Sciatic nerve (tissue), 2 donors: ENCODE measurements at regions not wholly inside any gene's neighbourhood (a gene's known extent, or its start where the extent isn't known, plus 50 kb on each side); places are given as distances from the start of the nearest gene placed in this dataset.
"Not testable (repeated sequence)": the region's sequence is repeated elsewhere in the genome, so short reads cannot be mapped to it uniquely, and the experiment has no call there.

Source experiments
- ATAC-seq: fragments of 200-7000 bp; cut with Tn5 transposase; one replicate; pipeline ENCODE4 v1.9.1; 2020; ENCODE audit warnings: mild to moderate bottlenecking, moderate library complexity
- DNase-seq: peaks from one replicate; pipeline ENCODE4 v3.0.0-alpha.2; 2020; ENCODE audit warnings: low spot score
- intact Hi-C: fragments of 100-400 bp; cut with DNase I; formaldehyde crosslinking; loops from one replicate; pipeline ENCODE4 v1.14.2; 2022
- donor health status: DM: no; HTN: no; CAD: no.
- donor health status: DM: no; HTN: no; CAD: no.

- DNase-seq (no peak), ATAC-seq (no peak)
- intact Hi-C loops: no loop called here
Measured at GRCh38 chr6:115220551-115221159, 840.0 kb downstream of the FRK start.

DNA sequence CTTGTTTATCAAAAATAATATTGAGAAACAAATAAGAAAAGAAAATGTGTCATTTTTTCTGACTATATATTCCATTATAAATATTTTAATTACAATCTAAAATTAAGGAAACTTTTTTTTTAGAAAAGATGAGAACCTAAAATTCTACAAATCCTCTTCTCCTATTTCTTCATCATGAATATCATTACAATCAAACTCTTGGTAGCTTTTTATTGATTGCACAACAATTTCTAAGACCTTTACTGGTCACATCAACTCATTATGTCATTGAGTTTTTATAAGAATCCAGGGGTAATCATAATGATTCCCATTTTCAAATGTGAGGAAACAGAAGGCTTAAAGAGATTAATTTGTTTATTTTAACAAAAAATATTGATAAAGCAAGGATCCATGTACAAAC, 841.0 kb downstream of the FRK start:
- no peak for ATAC-seq
- no peak for DNase-seq
- intact Hi-C loops: no loop called here

DNA sequence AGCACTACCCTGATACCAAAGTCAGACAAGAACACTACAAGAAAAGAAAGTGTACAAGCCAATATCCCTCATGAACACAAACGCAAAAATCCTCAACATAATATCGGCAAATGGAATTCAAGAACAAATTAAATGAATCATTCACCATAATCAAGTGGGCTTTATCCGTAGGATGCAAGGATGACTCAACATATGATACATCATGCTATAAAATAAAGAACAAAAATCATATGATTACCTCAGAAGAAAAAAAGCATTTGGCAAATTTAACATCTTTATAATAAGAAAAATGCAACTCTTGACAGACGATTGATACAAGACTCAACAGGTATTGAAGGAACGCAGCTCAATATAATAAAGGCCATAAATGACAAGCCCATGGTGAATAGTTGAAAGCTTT, 843.9 kb downstream of the FRK start:
- no peak for ATAC-seq
- DNase-seq: no peak
- intact Hi-C loops: no loop called here

- intact Hi-C loops: no loop called here
- no peak for DNase-seq
Measured at GRCh38 chr6:115214283-115214682, 846.4 kb downstream of the FRK start.

DNA sequence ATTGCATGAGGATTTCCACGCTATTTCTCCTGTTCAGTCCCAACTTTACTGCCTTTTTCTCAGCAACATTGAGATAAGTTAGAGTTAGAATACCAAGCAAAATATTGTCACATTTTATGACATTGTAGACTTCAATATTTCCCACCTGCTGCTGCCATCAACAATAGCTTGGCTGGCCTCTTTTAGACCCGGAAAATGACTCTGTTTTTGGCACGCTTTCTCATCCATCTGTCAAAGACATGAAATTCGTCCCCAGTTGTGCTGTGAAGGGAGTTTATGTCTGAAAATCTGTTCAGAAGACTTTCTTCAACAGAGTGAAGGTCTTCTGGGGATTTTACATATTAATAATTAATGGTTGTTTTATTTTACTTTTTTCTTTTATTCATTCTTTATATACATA, 857.3 kb downstream of the FRK start:
- intact Hi-C loops: no loop called here
- DNase-seq: no peak
- ATAC-seq: no peak

More at GRCh38 chr6:115214283-115214682, 846.4 kb downstream of the FRK start:
- ATAC-seq: no peak

- DNase-seq (no peak), ATAC-seq (no peak)
- intact Hi-C loops: no loop called here
Measured at GRCh38 chr6:115194981-115195638, 852.3 kb upstream of the HS3ST5 start.

DNA sequence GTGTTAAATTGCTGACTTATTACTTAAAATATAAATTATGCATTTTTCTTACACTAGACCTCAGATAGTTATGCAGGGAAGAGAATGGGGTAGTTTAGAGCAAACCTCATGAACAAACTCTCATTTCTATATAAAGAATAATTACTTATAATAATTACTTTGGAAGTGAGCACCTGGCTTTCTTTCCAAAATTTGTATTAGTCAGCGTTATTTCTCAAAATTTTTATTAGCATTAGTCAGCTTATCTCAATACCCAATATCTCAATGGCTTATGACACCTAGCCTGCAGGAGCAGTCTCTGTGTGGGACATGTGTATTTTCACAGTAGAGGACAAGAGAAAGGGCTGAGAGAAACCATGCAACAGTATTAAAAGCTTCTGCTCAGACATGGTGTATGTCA, 849.2 kb upstream of the HS3ST5 start:
- DNase-seq: no peak
- no peak for ATAC-seq
- intact Hi-C loops: no loop called here

GRCh38 chr6:115190534-115190933, 847.7 kb upstream of the HS3ST5 start:
- intact Hi-C loops: no loop called here
- ATAC-seq (no peak), DNase-seq (no peak)

GRCh38 chr6:115175456-115175855, 832.6 kb upstream of the HS3ST5 start:
- intact Hi-C loops, DNase-seq, ATAC-seq: not testable (repeated sequence)

GRCh38 chr6:115165912-115166311, 823.1 kb upstream of the HS3ST5 start:
- ATAC-seq, DNase-seq, intact Hi-C loops: not testable (repeated sequence)

- intact Hi-C loops: no loop called here
- ATAC-seq (no peak), DNase-seq (no peak)
Measured at GRCh38 chr6:115159733-115160132, 816.9 kb upstream of the HS3ST5 start.

- intact Hi-C loops: no loop called here
- DNase-seq: no peak
- no peak for ATAC-seq
Measured at GRCh38 chr6:115137910-115138309, 795.1 kb upstream of the HS3ST5 start.

- DNase-seq (no peak), ATAC-seq (no peak)
- intact Hi-C loops: no loop called here
Measured at GRCh38 chr6:115133790-115134189, 791.0 kb upstream of the HS3ST5 start.

DNA sequence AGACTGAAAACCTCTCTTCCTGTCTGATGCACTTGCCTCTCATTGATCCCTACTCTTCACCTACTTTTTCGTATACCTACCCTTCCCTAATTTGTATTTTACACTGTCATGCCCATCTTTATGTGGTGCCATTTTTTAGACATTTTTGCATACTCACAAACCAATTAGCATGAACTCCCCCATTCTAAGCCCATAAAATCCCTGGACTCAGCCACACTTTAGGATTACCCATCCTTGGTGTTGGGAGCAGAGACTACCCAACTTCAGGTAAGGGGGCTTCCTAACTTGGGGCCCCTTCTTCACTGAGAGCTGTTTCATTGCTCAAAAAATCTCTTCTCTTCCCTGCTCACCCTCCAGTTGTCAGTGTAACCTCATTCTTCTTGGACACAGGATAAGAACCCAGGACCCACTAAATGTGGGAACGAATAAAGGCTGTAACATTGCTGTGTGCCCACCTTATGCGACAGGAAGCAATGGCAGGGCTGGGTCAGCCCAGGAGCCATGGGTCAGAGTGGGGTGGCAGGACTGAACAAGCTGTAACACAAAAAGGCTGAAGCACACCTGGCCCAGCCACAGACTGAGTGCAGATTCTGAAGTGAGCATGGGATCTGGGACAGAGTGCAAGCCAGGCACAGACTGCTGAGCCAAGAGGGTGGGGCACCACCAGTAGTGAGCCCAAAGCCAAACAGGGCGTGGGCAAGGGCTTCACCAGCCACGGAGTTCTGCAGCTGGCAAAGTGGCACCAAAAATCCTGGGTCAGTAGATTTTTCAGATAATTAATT, 789.1 kb upstream of the HS3ST5 start:
- DNase-seq: no peak
- no peak for ATAC-seq
- intact Hi-C loops: no loop called here

DNA sequence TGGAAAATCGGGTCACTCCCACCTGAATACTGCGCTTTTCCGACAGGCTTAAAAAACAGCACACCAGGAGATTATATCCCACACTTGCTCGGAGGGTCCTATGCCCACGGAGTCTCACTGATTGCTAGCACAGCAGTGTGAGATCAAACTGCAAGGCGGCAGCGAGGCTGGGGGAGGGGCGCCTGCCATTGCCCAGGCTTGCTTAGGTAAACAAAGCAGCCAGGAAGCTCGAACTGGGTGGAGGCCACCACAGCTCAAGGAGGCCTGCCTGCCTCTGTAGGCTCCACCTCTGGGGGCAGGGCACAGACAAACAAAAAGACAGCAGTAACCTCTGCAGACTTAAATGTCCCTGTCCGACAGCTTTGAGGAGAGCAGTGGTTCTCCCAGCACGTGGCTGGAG, 778.7 kb upstream of the HS3ST5 start:
- intact Hi-C loops, ATAC-seq, DNase-seq: not testable (repeated sequence)

GRCh38 chr6:115120391-115120790, 777.6 kb upstream of the HS3ST5 start:
- DNase-seq (no peak), ATAC-seq (no peak)
- intact Hi-C loops: no loop called here

- intact Hi-C loops: no loop called here
- ATAC-seq: no peak
- no peak for DNase-seq
Measured at GRCh38 chr6:115091461-115091860, 748.6 kb upstream of the HS3ST5 start.

- intact Hi-C loops: no loop called here
- DNase-seq (no peak), ATAC-seq (no peak)
Measured at GRCh38 chr6:115078555-115078954, 735.7 kb upstream of the HS3ST5 start.

DNA sequence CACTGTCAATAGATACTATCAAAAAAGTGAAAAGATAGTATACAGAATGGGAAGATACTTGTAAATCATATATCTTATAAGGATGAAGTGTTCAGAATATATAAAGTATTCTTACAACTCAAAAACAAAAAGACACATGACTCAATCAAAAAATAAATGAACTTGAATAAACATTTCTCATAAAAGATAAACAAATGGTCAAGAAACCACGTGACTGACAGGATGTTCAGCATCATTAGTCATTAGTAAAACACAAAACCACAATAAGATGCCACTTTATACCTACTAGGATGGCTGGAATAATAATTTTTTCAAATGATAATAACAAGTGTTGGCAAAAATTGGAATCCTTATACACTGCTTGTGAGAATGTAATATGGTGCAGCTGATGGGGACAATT, 729.1 kb upstream of the HS3ST5 start:
- no peak for ATAC-seq
- intact Hi-C loops: no loop called here

GRCh38 chr6:115067690-115068447, 725.0 kb upstream of the HS3ST5 start:
- intact Hi-C loops: no loop called here
- DNase-seq: no peak
- ATAC-seq: no peak

More for the DNA sequence above, 729.1 kb upstream of the HS3ST5 start:
- DNase-seq: no peak
